GM19025 (cell line): ENCODE measurements at regions not wholly inside any gene's neighbourhood (a gene's known extent, or its start where the extent isn't known, plus 50 kb on each side); places are given as distances from the start of the nearest gene placed in this dataset.

Experiments
- ATAC-seq: cut with Tn5 transposase; IDR thresholded peaks from one replicate; pipeline ENCODE4 v1.9.1; 2021; ENCODE audit warnings: mild to moderate bottlenecking, low read depth, moderate library complexity; ENCODE audit not compliant: unreplicated experiment

DNA sequence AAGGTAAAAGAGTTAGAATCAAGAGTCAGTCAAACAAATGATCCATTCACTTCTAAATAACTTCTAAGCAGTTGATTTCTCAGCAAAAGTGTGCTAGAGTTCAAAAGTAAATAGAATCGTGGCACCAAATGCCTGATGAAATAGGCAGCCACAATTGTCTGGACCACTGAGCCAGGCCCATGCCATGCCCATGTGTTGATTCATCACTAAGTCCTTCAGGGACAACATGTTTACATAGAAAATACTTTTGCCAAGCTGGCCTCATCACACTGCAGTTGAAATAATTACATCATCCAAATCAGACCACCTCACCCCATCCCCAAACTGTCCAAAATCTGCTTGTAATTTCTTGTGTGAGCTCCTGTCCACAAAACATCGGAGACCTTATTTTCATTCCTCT lies 216.3 kb downstream of the IGSF11 start:
- no peak for ATAC-seq

DNA sequence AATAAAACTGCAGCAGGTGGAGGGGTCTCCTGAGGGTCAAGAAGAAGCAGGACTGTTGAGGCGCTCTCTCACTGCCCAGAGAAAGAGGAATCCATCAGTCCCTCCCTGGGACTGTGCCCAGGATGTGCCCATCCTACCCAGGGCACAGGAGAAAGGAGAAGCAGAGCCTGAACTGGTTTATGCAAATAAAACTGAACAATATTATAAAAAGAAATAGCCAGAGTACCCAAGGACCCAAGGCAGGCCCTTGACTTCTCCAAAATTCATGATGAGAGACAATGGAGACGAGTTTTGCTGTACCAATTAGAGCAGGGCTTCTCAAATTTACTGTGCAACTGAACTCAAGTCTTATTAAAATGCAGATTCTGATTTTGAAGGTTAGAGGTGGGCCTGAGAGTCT lies 211.0 kb downstream of the IGSF11 start:
- ATAC-seq, result no peak

DNA sequence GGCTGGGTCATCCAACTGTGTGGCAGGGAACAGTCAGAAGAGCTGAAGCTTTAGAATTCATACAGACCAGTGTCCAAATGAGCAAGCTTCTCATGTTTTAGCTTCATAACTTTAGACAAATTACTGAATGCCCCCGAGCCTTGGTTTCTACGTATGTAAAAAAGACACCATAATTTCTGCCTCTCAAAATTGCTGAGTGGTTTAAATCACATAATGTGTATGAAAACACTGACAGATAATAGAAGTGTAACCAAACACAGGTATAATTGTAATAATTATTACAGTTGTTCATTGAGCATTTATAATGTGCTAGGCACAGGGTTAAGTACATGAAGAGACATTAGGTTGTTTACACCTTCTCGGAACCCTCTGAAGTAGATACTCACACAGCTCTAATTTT lies 207.2 kb downstream of the IGSF11 start:
- ATAC-seq, result no peak

DNA sequence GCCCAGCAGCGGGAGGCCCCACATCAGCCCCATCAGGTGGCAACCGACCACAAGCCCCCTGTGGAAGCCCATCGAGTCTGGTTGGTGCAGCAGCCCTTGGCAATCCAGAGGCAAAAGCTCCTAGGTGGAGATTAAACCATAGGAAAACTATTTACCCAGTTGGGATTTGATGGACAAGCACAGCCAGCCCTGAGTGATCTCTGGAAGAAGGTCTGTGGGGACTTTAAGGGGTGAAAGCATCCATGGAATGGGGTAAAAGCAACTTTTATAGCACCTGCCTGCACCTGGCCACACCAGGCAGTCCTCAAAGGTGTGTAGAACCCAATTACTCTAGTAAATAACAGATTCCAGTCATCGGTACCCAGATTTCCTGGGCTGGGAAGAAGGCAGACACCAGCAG lies 206.3 kb downstream of the IGSF11 start:
- no peak for ATAC-seq

DNA sequence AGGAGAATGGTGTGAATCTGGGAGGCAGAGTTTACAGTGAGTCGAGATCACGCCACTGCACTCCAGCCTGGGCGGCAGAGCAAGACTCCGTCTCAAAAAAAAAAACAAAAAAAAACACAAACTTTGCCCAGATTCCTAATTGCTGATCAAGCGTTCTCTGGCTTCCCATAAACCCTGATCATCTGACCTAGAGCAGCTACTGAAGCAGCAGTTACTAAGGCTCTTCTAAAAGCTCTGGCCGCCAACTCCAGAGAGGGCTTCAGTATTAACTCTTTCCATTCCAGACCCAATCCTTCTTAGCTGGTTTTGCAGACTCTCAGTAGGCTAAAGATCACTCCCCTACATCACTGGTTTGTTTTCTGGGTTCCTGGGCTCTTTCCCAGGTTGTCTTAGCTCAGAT lies 201.6 kb downstream of the IGSF11 start:
- no peak for ATAC-seq

DNA sequence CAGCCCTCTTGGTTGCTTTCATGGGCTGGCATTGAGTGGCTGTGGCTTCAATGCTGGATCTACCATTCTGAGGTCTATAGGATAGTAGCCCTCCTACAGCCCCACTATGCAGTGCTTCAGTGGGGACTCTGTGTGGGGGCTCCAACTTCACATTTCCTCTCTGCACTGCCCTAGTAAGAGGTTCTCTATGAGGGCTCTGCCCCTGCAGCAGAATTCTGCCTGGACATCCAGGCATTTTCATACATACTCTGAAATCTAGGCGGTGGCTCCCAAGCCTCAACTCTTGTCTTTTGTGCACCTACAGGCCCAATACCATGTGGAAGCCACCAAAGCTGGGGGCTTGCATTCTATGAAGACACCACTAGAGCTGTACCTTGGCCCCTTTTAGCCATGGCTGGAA lies 195.8 kb downstream of the IGSF11 start:
- ATAC-seq, result no peak

DNA sequence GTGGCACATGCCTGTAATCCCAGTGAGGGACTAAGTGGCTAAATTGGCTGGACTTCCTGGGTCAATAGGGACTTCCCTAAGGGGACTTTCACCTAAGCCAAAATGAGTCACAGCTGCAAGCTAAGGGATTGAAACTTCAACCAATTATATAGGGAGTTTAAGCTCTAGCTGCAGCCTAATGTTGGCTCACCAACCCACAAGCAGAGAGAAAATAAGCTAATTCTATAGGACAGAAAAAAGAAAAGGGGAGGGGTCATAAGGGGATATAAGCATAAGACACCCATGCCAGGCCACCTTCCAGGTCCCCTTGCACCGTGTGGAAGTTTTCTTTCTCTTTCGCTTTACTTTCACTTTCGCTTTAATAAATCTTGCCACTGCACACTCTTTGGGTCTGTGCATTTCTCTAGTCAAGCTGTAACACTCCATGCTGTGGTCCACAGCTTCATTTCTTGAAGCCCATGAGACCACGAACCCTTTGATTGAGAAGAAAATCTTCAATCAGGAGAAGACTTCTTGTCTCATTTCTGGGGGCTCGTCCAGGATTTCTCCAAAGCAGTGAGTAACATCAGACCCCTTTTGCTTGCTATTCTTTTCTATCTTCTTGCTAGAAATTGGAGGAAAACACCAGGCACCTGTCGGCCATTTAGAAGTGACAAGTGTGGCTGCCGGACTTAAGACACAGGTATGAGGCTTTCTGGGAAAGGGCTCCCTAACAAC lies 192.3 kb downstream of the IGSF11 start:
- ATAC-seq, result no peak

DNA sequence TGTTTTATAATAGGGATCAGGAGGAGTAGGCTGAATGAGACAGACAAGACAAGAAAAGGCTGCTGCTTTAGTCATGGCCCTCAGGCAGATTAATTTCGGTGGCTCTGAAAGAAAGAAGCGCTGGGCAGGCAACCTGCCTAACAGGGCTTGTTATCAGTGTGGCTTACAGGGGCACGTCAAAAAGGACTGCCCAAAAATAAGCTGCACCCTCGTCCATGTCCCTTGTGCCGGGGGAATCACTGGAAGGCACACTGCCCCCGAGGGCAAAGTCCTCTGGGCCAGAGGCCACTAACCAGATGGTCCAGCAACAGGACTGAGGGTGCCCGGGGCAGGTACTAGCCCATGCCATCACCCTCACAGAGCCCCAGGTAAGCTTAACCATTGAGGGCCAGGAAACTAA lies 188.5 kb downstream of the IGSF11 start:
- ATAC-seq, result no peak
